ENCODE measurements at regions not wholly inside any gene's neighbourhood (a gene's known extent, or its start where the extent isn't known, plus 50 kb on each side); places are given as distances from the start of the nearest gene placed in this dataset.

DNA sequence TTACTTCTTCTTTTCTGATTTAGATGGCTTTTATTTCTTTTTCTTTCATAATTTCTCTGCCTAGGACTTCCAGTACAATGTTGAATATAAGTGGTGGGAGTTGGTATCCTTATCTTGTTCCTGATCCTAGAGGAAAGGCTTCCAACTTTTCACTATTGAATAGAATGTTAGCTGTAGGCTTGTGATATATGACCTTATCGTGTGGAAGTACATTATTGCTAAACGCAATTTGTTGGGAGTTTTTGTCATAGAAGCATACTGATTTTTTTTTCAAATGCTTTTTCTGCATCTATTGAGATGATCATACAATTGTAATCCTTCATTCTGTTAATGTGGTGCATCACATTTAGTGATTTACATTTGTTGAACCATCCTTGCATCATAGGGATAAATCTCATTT, 79.5 kb downstream of the FASLG start:
- ChIA-PET POLR2A (ENCODE audit: low non-redundant PET) (no interaction called here), CTCF (no interaction called here)
- Histone ChIP-seq H3K4me3 (ENCODE audit: low read depth, low read length, poor library complexity, severe bottlenecking) (no peak overlapping the region), H3K27ac (ENCODE audit: low read depth, low read length, poor library complexity, severe bottlenecking) (no peak overlapping the region), H3K4me1 (ENCODE audit: insufficient read depth, low read length, poor library complexity, severe bottlenecking) (no peaks in the 10 kb centered on the region), H3K9me3 (ENCODE audit: low read depth, low read length, poor library complexity, severe bottlenecking) (no peaks in the 10 kb centered on the region), H3K36me3 (ENCODE audit: insufficient read depth, low read length, poor library complexity, severe bottlenecking) (no peaks in the 10 kb centered on the region), H3K27me3 (replicated peaks; ENCODE audit: insufficient read depth, low read depth, low read length, poor library complexity) (no peaks in the 10 kb centered on the region)
- intact Hi-C loops (cut with micrococcal nuclease; ENCODE audit: unreplicated experiment): no loop called here
- no peak for TF ChIP-seq EZH2 (IDR thresholded peaks at IDR 0.05; ENCODE audit: borderline replicate concordance, low read depth, low read length, poor library complexity, severe bottlenecking)
- TF ChIP-seq, protein P1, sequence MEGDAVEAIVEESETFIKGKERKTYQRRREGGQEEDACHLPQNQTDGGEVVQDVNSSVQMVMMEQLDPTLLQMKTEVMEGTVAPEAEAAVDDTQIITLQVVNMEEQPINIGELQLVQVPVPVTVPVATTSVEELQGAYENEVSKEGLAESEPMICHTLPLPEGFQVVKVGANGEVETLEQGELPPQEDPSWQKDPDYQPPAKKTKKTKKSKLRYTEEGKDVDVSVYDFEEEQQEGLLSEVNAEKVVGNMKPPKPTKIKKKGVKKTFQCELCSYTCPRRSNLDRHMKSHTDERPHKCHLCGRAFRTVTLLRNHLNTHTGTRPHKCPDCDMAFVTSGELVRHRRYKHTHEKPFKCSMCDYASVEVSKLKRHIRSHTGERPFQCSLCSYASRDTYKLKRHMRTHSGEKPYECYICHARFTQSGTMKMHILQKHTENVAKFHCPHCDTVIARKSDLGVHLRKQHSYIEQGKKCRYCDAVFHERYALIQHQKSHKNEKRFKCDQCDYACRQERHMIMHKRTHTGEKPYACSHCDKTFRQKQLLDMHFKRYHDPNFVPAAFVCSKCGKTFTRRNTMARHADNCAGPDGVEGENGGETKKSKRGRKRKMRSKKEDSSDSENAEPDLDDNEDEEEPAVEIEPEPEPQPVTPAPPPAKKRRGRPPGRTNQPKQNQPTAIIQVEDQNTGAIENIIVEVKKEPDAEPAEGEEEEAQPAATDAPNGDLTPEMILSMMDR (conservative IDR thresholded peaks at IDR 0.05; ENCODE audit: low read depth, low read length): no peak
- DNase-seq (ENCODE audit: low spot score): no peak
- BruUV-seq (replicated peaks): no TSS peak

DNA sequence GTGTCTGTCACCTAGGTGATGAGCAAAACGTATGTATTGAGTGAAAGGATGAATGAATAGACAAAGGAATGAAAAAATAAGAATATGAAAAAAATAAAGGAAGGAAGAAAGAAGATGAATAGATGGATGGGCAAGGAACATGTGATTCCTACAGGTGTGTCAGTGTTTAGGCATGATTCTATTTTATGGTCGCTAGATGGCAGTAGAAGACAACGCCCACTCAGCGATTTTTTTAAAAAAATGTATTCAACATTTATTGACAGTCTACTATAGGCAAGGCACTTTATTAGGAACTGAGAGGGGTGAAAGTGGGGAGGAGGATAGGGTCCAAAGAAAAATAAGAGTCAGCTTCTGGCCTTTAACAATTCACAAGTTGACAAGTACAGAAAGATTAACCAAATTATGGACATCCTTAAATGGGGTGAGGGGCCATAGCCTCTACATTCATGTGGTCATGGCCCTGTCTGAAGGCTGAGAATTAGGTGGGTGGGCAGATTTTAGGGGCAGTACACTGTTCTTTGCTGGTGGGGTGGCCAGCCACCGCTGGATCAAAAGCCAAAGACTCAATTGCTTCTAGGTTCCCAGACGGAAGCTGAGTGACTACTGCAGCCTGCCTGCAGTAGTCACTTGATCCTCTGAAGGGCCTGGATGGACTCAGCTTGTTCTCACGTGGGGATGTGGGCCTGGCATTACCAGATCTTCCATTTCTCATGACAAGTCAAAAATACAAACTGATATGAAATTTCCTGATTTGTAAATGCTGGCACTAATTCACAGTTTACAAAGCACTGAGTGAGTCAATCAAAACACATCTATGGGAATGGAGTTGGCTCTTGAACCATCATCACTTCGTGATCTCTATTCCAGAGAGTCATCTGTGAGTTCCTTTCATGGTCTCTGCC, 83.9 kb downstream of the FASLG start:
- Histone ChIP-seq H3K36me3 (ENCODE audit: insufficient read depth, low read length, poor library complexity, severe bottlenecking) (no peaks in the 10 kb centered on the region), H3K4me1 (ENCODE audit: insufficient read depth, low read length, poor library complexity, severe bottlenecking) (no peaks in the 10 kb centered on the region), H3K27me3 (replicated peaks; ENCODE audit: insufficient read depth, low read depth, low read length, poor library complexity) (no peaks in the 10 kb centered on the region), H3K9me3 (ENCODE audit: low read depth, low read length, poor library complexity, severe bottlenecking) (no peaks in the 10 kb centered on the region), H3K27ac (ENCODE audit: low read depth, low read length, poor library complexity, severe bottlenecking) (no peak overlapping the region), H3K4me3 (ENCODE audit: low read depth, low read length, poor library complexity, severe bottlenecking) (no peak overlapping the region)
- BruUV-seq (replicated peaks): no TSS peak
- TF ChIP-seq, protein P1 (conservative IDR thresholded peaks at IDR 0.05; ENCODE audit: low read depth, low read length): peak; percentile 85
- TF ChIP-seq EZH2 (IDR thresholded peaks at IDR 0.05; ENCODE audit: borderline replicate concordance, low read depth, low read length, poor library complexity, severe bottlenecking): no peak
- CTCF ChIA-PET: interaction anchor here (0.5 to 1.7 kb wide), 3 partner anchors 452 to 463 kb away, joined by 3 to 9 read pairs (median 4); no protein-coding TSS in a partner anchor
- peak; percentile 60 for DNase-seq (ENCODE audit: low spot score)
- POLR2A ChIA-PET (ENCODE audit: low non-redundant PET): no interaction called here
- intact Hi-C loops (cut with micrococcal nuclease; ENCODE audit: unreplicated experiment): loop anchor here (10.0 kb wide), 1 partner anchor 1082 kb away; the partner anchor contains the start of genes CENPL and DARS2

DNA sequence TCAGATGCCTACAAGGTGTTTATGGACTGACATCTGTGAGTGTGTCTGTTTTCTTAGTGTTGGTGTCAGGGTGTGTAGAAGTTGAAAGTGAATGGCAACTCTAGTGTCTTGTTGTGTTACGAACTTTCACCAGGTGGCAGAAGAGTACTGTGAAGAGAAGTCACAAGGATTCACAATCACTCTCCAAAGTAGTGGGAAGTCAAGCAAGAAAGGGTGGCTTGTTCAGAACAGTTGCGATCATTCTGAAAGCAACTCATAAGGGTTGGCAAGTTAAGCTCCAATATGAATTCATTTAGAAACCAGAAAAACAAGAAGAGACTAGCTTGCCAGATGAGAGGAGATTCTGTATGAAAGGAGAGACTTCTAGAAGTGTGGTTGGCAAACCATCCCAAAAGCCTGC, 86.1 kb downstream of the FASLG start:
- Histone ChIP-seq H3K27me3 (replicated peaks; ENCODE audit: insufficient read depth, low read depth, low read length, poor library complexity) (no peaks in the 10 kb centered on the region), H3K9me3 (ENCODE audit: low read depth, low read length, poor library complexity, severe bottlenecking) (no peaks in the 10 kb centered on the region), H3K27ac (ENCODE audit: low read depth, low read length, poor library complexity, severe bottlenecking) (no peak overlapping the region), H3K4me1 (ENCODE audit: insufficient read depth, low read length, poor library complexity, severe bottlenecking) (no peaks in the 10 kb centered on the region), H3K36me3 (ENCODE audit: insufficient read depth, low read length, poor library complexity, severe bottlenecking) (no peaks in the 10 kb centered on the region), H3K4me3 (ENCODE audit: low read depth, low read length, poor library complexity, severe bottlenecking) (no peak overlapping the region)
- intact Hi-C loops (cut with micrococcal nuclease; ENCODE audit: unreplicated experiment): loop anchor here (1.0 to 10.0 kb wide), 5 partner anchors 81 to 1997 kb away; partner anchors contain the start of genes CENPL and DARS2
- peak; percentile 70 for DNase-seq (ENCODE audit: low spot score)
- BruUV-seq (replicated peaks): no TSS peak
- ChIA-PET POLR2A (ENCODE audit: low non-redundant PET) (interaction anchor here (0.7 kb wide), 1 partner anchor 796 kb away, joined by 3 read pairs; no protein-coding TSS in a partner anchor), CTCF (interaction anchor here (0.7 kb wide), 1 partner anchor 457 kb away, joined by 4 read pairs; no protein-coding TSS in a partner anchor)
- no peak for TF ChIP-seq EZH2 (IDR thresholded peaks at IDR 0.05; ENCODE audit: borderline replicate concordance, low read depth, low read length, poor library complexity, severe bottlenecking)
- TF ChIP-seq, protein P1 (conservative IDR thresholded peaks at IDR 0.05; ENCODE audit: low read depth, low read length): peak; percentile 71
